Caco-2 (cell line): ENCODE measurements at regions not wholly inside any gene's neighbourhood (a gene's known extent, or its start where the extent isn't known, plus 50 kb on each side); places are given as distances from the start of the nearest gene placed in this dataset.

Experiments
- BruUV-seq: library from RNA; stranded (reverse); fragments of 400-500 nt; replicated peaks from 2 replicates; lab custom pipeline; 2021; lab: Mats Ljungman, UMichigan
- CTCF ChIA-PET: fragments of 300-600 bp; sonication (Branson Sonifier 250); formaldehyde crosslinking; loops from one replicate; lab custom pipeline; 2022; ENCODE audit warnings: antibody characterized with exemption; lab: Charles Lee
- POLR2A ChIA-PET: fragments of 300-600 bp; sonication (Branson Sonifier 250); formaldehyde crosslinking; loops from one replicate; lab custom pipeline; 2022; ENCODE audit warnings: antibody characterized with exemption; lab: Charles Lee
- DNase-seq, 2 experiments: peaks; one replicate each; pipeline versions ENCODE4 v3.0.0 to v3.0.0-alpha.2; 2020 to 2022
- H3K27me3 ChIP-seq: replicated peaks from 2 replicates; pipeline ENCODE4 v1.6.0; 2011; ENCODE audit warnings: low read length; ENCODE audit not compliant: control insufficient read depth, insufficient read depth
- H3K36me3 ChIP-seq: 2 replicates; pipeline ENCODE4 v1.5.1; 2011; ENCODE audit warnings: low read length; ENCODE audit not compliant: control insufficient read depth, insufficient read depth
- H3K4me1 ChIP-seq: fragments of 250-450 bp; sonication (Bioruptor Pico); 2 replicates; pipeline ENCODE4 v1.5.1; 2020; ENCODE audit warnings: mild to moderate bottlenecking
- H3K4me3 ChIP-seq: 2 replicates; pipeline ENCODE4 v1.5.1; 2011; ENCODE audit warnings: low read depth, mild to moderate bottlenecking, control low read depth, low read length
- H3K9me3 ChIP-seq: fragments of 250-450 bp; sonication (Bioruptor Pico); 2 replicates; pipeline ENCODE4 v1.5.1; 2020; ENCODE audit warnings: mild to moderate bottlenecking, moderate library complexity
- H3K27ac Mint-ChIP-seq: one replicate; pipeline ENCODE4 v1.8.0; 2022; ENCODE audit warnings: mixed read lengths; ENCODE audit not compliant: unreplicated experiment
- H3K27me3 Mint-ChIP-seq: one replicate; pipeline ENCODE4 v1.8.0; 2022; ENCODE audit warnings: mixed read lengths; ENCODE audit not compliant: insufficient read depth, unreplicated experiment
- H3K36me3 Mint-ChIP-seq: one replicate; pipeline ENCODE4 v1.8.0; 2022; ENCODE audit warnings: mild to moderate bottlenecking, mixed read lengths; ENCODE audit not compliant: insufficient read depth, unreplicated experiment
- H3K4me1 Mint-ChIP-seq: one replicate; pipeline ENCODE4 v1.8.0; 2022; ENCODE audit warnings: low read depth, mixed read lengths; ENCODE audit not compliant: unreplicated experiment
- H3K4me3 Mint-ChIP-seq: one replicate; pipeline ENCODE4 v1.8.0; 2022; ENCODE audit warnings: mild to moderate bottlenecking, moderate library complexity, mixed read lengths; ENCODE audit not compliant: unreplicated experiment
- H3K9me3 Mint-ChIP-seq: one replicate; pipeline ENCODE4 v1.8.0; 2022; ENCODE audit warnings: mixed read lengths; ENCODE audit not compliant: unreplicated experiment
- CTCF ChIP-seq, 2 experiments: fragments of 200-600 bp in 1 of 2; IDR thresholded peaks; 1 replicate in 1 of 2; 2 replicates in 1 of 2; pipeline versions ENCODE4 v1.5.1 to v1.8.0; 2011 to 2022; ENCODE audit warnings: antibody characterized with exemption in 1 of 2, control low read depth in 1 of 2, inconsistent platforms in 1 of 2, low read depth in 1 of 2, low read length in 1 of 2, mild to moderate bottlenecking in 1 of 2, moderate library complexity in 1 of 2; ENCODE audit not compliant: insufficient read depth in 1 of 2, severe bottlenecking in 1 of 2, unreplicated experiment in 1 of 2
- intact Hi-C: fragments of 100-400 bp; cut with micrococcal nuclease; formaldehyde crosslinking; loops from one replicate; pipeline ENCODE4 v1.10.0; 2022; ENCODE audit not compliant: unreplicated experiment

GRCh38 chr20:11323816-11324215 lies 593.9 kb upstream of the BTBD3 start:
- POLR2A ChIA-PET, result no interaction called here
- Mint-ChIP-seq H3K4me1 (no peaks in the 10 kb centered on the region), H3K36me3 (no peaks in the 10 kb centered on the region), H3K9me3 (peaks cover 26% of the 10 kb centered on the region), H3K27ac (no peak overlapping the region), H3K27me3 (peaks cover 4% of the 10 kb centered on the region), H3K4me3 (no peak overlapping the region)
- no peak for DNase-seq
- TF ChIP-seq CTCF (IDR thresholded peaks at IDR 0.05; ENCODE audit: insufficient read depth in 1 of 2, low read depth in 1 of 2, low read length in 1 of 2, severe bottlenecking in 1 of 2, unreplicated experiment in 1 of 2), result no peak
- CTCF ChIA-PET, result no interaction called here
- BruUV-seq, result no TSS peak
- Histone ChIP-seq H3K4me1 (no peaks in the 10 kb centered on the region), H3K9me3 (peaks cover 13% of the 10 kb centered on the region), H3K27me3 (no peaks in the 10 kb centered on the region), H3K4me3 (no peak overlapping the region), H3K36me3 (no peaks in the 10 kb centered on the region)
- intact Hi-C loops, result no loop called here

- ChIA-PET POLR2A (no interaction called here), CTCF (no interaction called here)
- peaks cover 26% of the 10 kb centered on the region for H3K9me3 Mint-ChIP-seq
- no peak for DNase-seq
- no peak overlapping the region for H3K4me3 Mint-ChIP-seq
- H3K4me1 Mint-ChIP-seq, result no peaks in the 10 kb centered on the region
- H3K27me3 ChIP-seq, result no peaks in the 10 kb centered on the region
- no peak for TF ChIP-seq CTCF (IDR thresholded peaks at IDR 0.05; ENCODE audit: insufficient read depth in 1 of 2, low read depth in 1 of 2, low read length in 1 of 2, severe bottlenecking in 1 of 2, unreplicated experiment in 1 of 2)
- no TSS peak for BruUV-seq
- no peak overlapping the region for H3K4me3 ChIP-seq
- H3K4me1 ChIP-seq, result no peaks in the 10 kb centered on the region
- intact Hi-C loops, result no loop called here
- peaks cover 10% of the 10 kb centered on the region; the same call in 1 of the 2 replicates for H3K9me3 ChIP-seq
- no peak overlapping the region for H3K27ac Mint-ChIP-seq
- H3K36me3 Mint-ChIP-seq, result no peaks in the 10 kb centered on the region
- peaks cover 4% of the 10 kb centered on the region for H3K27me3 Mint-ChIP-seq
- H3K36me3 ChIP-seq, result no peaks in the 10 kb centered on the region
Measured at GRCh38 chr20:11324990-11325389, 592.7 kb upstream of the BTBD3 start.

- Mint-ChIP-seq H3K4me1 (no peaks in the 10 kb centered on the region), H3K27me3 (peaks cover 8% of the 10 kb centered on the region), H3K36me3 (no peaks in the 10 kb centered on the region), H3K27ac (no peak overlapping the region), H3K4me3 (no peak overlapping the region), H3K9me3 (no peaks in the 10 kb centered on the region)
- CTCF ChIA-PET, result no interaction called here
- H3K4me3 ChIP-seq, result no peak overlapping the region
- no peaks in the 10 kb centered on the region for H3K4me1 ChIP-seq
- no peaks in the 10 kb centered on the region for H3K36me3 ChIP-seq
- no peaks in the 10 kb centered on the region for H3K27me3 ChIP-seq
- intact Hi-C loops, result no loop called here
- no peak for TF ChIP-seq CTCF (IDR thresholded peaks at IDR 0.05; ENCODE audit: insufficient read depth in 1 of 2, low read depth in 1 of 2, low read length in 1 of 2, severe bottlenecking in 1 of 2, unreplicated experiment in 1 of 2)
- POLR2A ChIA-PET, result no interaction called here
- H3K9me3 ChIP-seq, result no peaks in the 10 kb centered on the region
- DNase-seq, result no peak
- no TSS peak for BruUV-seq
Measured at GRCh38 chr20:11328839-11329238, 588.9 kb upstream of the BTBD3 start.
